DND-41 (cell line): ENCODE measurements at regions not wholly inside any gene's neighbourhood (a gene's known extent, or its start where the extent isn't known, plus 50 kb on each side); places are given as distances from the start of the nearest gene placed in this dataset.

Experiments used
- ATAC-seq: fragments of 200-7000 bp; cut with Tn5 transposase; 3 replicates; pipeline ENCODE4 v1.9.1; 2021; ENCODE audit warnings: low read depth; ENCODE audit not compliant: insufficient read depth
- DNase-seq: peaks from one replicate; pipeline ENCODE4 v3.0.0-alpha.2; 2020
- H2AFZ ChIP-seq: 2 replicates; pipeline ENCODE4 v1.6.0; 2012; ENCODE audit warnings: low read depth, low read length
- H3K27ac ChIP-seq: 2 replicates; pipeline ENCODE4 v1.5.1; 2012; ENCODE audit warnings: low read length, inconsistent platforms
- H3K27me3 ChIP-seq: fragments of 200-600 bp; sonication (generic); 2 replicates; pipeline ENCODE4 v1.6.0; 2012; ENCODE audit warnings: low read length, mild to moderate bottlenecking, inconsistent platforms; ENCODE audit not compliant: insufficient read depth, poor library complexity
- H3K36me3 ChIP-seq: 2 replicates; pipeline ENCODE4 v1.5.1; 2012; ENCODE audit warnings: low read length, inconsistent platforms; ENCODE audit not compliant: insufficient read depth
- H3K4me1 ChIP-seq: 2 replicates; pipeline ENCODE4 v1.5.1; 2012; ENCODE audit warnings: mild to moderate bottlenecking, low read length; ENCODE audit not compliant: insufficient read depth
- H3K4me2 ChIP-seq: 2 replicates; pipeline ENCODE4 v1.6.0; 2012; ENCODE audit warnings: mild to moderate bottlenecking, moderate library complexity, low read length, inconsistent platforms; ENCODE audit not compliant: insufficient read depth
- H3K4me3 ChIP-seq, 2 experiments: fragments of 200-600 bp in 1 of 2; shearing (Covaris generic) in 1 of 2; 2 replicates each; pipeline ENCODE4 v1.5.1; 2012 to 2016; ENCODE audit warnings: inconsistent platforms in 2 of 2, low read length in 2 of 2, mild to moderate bottlenecking in 2 of 2, low read depth in 1 of 2, moderate library complexity in 1 of 2
- H3K79me2 ChIP-seq: 2 replicates; pipeline ENCODE4 v1.6.0; 2012; ENCODE audit warnings: low read length, inconsistent platforms; ENCODE audit not compliant: insufficient read depth
- H3K9ac ChIP-seq: 2 replicates; pipeline ENCODE4 v1.6.0; 2012; ENCODE audit warnings: low read depth, mild to moderate bottlenecking, inconsistent platforms, low read length, moderate library complexity
- H3K9me3 ChIP-seq: 2 replicates; pipeline ENCODE4 v1.5.1; 2012; ENCODE audit warnings: low read length, moderate library complexity, mild to moderate bottlenecking, inconsistent platforms; ENCODE audit not compliant: insufficient read depth, severe bottlenecking
- H4K20me1 ChIP-seq: 2 replicates; pipeline ENCODE4 v1.6.0; 2012; ENCODE audit warnings: low read length; ENCODE audit not compliant: insufficient read depth
- CTCF ChIP-seq: IDR thresholded peaks from 2 replicates; pipeline ENCODE4 v1.5.1; 2012; ENCODE audit warnings: borderline replicate concordance, low read length, moderate library complexity, mild to moderate bottlenecking; ENCODE audit not compliant: poor library complexity, severe bottlenecking; ENCODE audit errors: extremely low read depth
- EZH2 ChIP-seq: IDR thresholded peaks from 3 replicates; pipeline ENCODE4 v1.6.1; 2012; ENCODE audit warnings: borderline replicate concordance, low read depth, mild to moderate bottlenecking, moderate library complexity, low read length, inconsistent platforms; ENCODE audit not compliant: severe bottlenecking

GRCh38 chr2:176821350-176821749, 391.2 kb upstream of the HNRNPA3 start:
- no peak overlapping the region for H3K4me2 ChIP-seq
- no peaks in the 10 kb centered on the region for H4K20me1 ChIP-seq
- H3K9me3 ChIP-seq, result no peaks in the 10 kb centered on the region
- DNase-seq (no peak), ATAC-seq (no peak)
- no peak overlapping the region for H3K9ac ChIP-seq
- no peak overlapping the region for H2AFZ ChIP-seq
- H3K27ac ChIP-seq, result no peak overlapping the region
- H3K36me3 ChIP-seq, result no peaks in the 10 kb centered on the region
- no peak overlapping the region for H3K4me3 ChIP-seq
- no peaks in the 10 kb centered on the region for H3K79me2 ChIP-seq
- peak; percentile 5 for TF ChIP-seq CTCF
- no peak for TF ChIP-seq EZH2
- no peaks in the 10 kb centered on the region; the same call in 1 of the 2 replicates for H3K4me1 ChIP-seq
- H3K27me3 ChIP-seq, result no peaks in the 10 kb centered on the region

- Histone ChIP-seq H3K79me2 (no peaks in the 10 kb centered on the region), H4K20me1 (no peaks in the 10 kb centered on the region), H3K4me3 (no peak overlapping the region), H2AFZ (no peak overlapping the region), H3K27ac (no peak overlapping the region), H3K9ac (no peak overlapping the region), H3K4me2 (no peak overlapping the region), H3K4me1 (no peaks in the 10 kb centered on the region; the same call in 1 of the 2 replicates), H3K9me3 (no peaks in the 10 kb centered on the region), H3K27me3 (no peaks in the 10 kb centered on the region), H3K36me3 (no peaks in the 10 kb centered on the region)
- no peak for ATAC-seq
- no peak for TF ChIP-seq CTCF
- TF ChIP-seq EZH2, result no peak
- no peak for DNase-seq
Measured at GRCh38 chr2:176822060-176822459, 390.5 kb upstream of the HNRNPA3 start.

- Histone ChIP-seq H3K4me2 (no peak overlapping the region), H3K9ac (no peak overlapping the region), H3K79me2 (no peaks in the 10 kb centered on the region), H3K9me3 (no peaks in the 10 kb centered on the region), H3K27ac (no peak overlapping the region), H2AFZ (no peak overlapping the region), H4K20me1 (no peaks in the 10 kb centered on the region), H3K4me1 (no peaks in the 10 kb centered on the region; the same call in 1 of the 2 replicates), H3K4me3 (no peak overlapping the region), H3K27me3 (peaks cover 5% of the 10 kb centered on the region), H3K36me3 (no peaks in the 10 kb centered on the region)
- ATAC-seq (peak; percentile 62), DNase-seq (no peak)
- TF ChIP-seq EZH2 (no peak), CTCF (no peak)
Measured at GRCh38 chr2:176826356-176826755, 386.2 kb upstream of the HNRNPA3 start.

- H3K27me3 ChIP-seq, result peaks cover 8% of the 10 kb centered on the region
- H4K20me1 ChIP-seq, result no peaks in the 10 kb centered on the region
- no peak overlapping the region for H3K9ac ChIP-seq
- H3K4me2 ChIP-seq, result no peak overlapping the region
- DNase-seq, result no peak
- no peak for ATAC-seq
- H3K27ac ChIP-seq, result no peak overlapping the region
- TF ChIP-seq EZH2 (no peak), CTCF (no peak)
- no peak overlapping the region for H2AFZ ChIP-seq
- H3K79me2 ChIP-seq, result no peaks in the 10 kb centered on the region
- H3K9me3 ChIP-seq, result no peaks in the 10 kb centered on the region
- no peaks in the 10 kb centered on the region; the same call in 1 of the 2 replicates for H3K4me1 ChIP-seq
- H3K36me3 ChIP-seq, result no peaks in the 10 kb centered on the region
- no peak overlapping the region for H3K4me3 ChIP-seq
Measured at GRCh38 chr2:176826984-176827668, 385.5 kb upstream of the HNRNPA3 start.
